ENCODE measurements at regions not wholly inside any gene's neighbourhood (a gene's known extent, or its start where the extent isn't known, plus 50 kb on each side); places are given as distances from the start of the nearest gene placed in this dataset.
A peak's percentile ranks its signal among the peaks of the same experiment; 100 is the strongest.
"Not testable (repeated sequence)": the region's sequence is repeated elsewhere in the genome, so short reads cannot be mapped to it uniquely, and the experiment has no call there.

DNA sequence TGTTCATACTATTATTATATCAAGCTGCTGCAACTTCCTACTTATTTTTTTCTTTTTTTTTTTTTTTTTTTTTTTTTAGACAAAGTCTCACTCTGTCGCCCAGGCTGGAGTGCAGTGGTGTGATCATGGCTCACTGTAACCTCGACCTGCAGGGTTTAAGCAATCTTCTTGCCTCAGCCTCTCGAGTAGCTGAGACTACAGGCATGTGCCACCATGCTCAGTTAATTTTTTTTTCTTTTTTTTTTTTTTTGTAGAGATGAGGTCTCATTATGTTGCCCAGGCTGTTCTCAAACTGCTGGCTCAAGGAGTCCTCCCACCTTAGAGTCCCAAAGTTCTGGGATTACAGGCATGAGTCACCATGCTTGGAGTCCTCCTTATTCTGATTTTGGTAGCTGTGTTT lies 165.2 kb upstream of the TBL1X start:
- in situ Hi-C loops (cut with MboI; ENCODE audit: low pct_unique_long_range_greater_than_20kb, low sequenced_read_pairs); DNase-seq: not testable (repeated sequence)

DNA sequence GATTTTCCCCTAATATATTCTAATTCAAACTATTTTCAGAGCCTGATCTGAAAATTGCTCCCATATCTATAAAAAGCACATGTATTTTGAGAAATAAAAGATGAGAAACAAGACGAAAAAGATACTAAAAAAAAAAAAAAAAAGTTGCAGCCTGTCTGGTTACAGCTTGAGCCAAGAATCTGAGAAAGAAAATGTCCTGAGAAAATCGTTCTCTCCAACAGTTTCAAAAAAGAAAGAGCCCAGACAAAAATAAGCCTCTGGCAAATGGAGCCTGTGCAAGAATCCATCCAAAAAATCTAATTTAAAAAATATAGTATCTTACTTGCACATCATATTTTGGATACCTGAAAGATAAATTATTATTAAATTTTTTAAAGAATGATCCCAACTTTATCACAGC lies 163.0 kb upstream of the TBL1X start:
- no peak for DNase-seq
- in situ Hi-C loops (cut with MboI; ENCODE audit: low pct_unique_long_range_greater_than_20kb, low sequenced_read_pairs): no loop called here

DNA sequence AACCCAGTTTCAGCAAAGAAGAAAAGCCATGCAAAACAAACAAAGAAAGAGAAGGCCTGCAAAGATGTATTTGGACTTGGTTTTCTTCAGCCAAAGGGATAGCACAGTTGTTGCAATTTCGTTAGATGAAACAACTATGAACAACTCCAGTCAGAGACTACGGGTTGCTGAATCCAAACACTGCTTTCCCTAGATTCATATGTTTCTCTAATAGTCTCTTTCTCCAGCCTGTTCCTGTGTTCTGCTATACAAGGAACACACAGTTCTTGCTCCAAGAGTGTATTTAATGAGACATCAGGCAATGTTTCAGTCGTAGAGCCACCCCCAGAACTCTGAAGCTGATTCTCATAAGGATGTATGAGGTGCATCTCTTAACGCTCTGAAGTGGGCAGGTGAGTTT lies 162.5 kb upstream of the TBL1X start:
- DNase-seq: no peak
- in situ Hi-C loops (cut with MboI; ENCODE audit: low pct_unique_long_range_greater_than_20kb, low sequenced_read_pairs): no loop called here

DNA sequence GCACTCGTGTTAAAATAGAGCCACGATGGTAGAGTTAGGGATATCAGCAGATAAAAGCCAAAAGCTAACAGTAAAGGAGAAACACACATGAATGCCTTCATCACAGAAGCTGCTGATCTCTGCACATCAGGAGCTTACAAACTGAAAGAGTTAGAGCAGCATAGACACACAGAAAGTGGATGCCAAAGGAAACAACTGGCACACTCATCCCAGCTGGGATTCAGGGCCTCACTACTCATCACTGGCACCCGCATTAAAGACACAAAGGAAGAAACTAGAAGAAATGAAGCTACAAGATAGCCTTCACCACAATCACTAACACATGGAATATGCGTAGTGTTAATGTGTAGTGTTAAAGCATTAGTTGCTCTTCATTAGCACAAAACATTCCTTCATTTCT lies 156.4 kb upstream of the TBL1X start:
- in situ Hi-C loops (cut with MboI; ENCODE audit: low pct_unique_long_range_greater_than_20kb, low sequenced_read_pairs): no loop called here
- DNase-seq: no peak

DNA sequence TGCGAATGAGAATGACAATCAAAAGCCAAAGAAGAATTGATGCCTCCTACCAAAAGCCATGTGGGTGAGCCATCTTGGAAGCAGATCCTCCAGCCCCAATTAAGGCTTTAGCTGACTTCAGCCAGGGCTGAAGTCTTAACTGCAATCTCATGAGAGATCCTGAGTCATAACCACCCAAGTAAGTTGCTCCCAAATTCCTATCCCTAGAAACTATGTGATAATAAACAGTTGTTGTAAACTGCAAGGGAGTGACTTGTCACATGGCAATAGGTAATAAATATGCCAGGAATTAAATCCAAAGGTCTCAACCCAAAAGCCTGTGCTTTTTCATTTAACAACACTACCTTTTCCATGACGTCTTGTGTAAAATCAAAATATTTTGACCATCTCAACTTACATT lies 154.2 kb upstream of the TBL1X start:
- no peak for DNase-seq
- in situ Hi-C loops (cut with MboI; ENCODE audit: low pct_unique_long_range_greater_than_20kb, low sequenced_read_pairs): no loop called here

DNA sequence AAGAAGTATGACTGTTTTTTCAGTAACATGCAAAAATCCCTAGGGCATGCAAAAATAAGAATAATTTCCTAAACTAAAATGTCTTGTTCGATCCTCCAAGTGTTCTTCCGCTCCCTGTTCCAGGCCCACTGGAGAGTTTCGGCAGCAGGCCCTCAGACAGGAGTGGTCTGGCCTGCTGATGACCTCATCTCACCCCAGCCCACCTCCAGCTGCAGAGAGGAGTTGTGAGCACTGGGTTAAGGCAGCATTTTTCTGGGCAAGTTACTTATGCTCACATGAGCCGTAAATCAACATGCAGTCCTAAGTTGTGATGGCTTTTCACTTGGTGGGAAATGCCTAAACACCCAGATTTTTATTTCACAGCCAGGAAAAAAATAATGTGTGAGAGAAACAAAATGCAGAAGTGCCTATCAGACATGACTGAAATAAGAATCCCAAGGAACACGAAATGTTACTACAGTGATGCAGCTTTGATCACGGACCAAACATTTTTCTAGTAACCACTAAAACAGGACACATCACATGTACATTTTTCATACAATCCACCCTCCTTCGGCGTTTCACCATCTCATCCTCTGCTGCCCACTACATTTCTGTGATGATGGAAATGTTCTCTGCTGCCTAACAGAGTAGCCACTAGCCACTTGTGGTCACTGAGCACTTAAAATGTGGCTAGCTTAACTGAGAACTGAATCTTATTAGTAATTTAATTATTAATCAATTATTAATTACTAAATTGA lies 153.3 kb upstream of the TBL1X start:
- DNase-seq: no peak
- in situ Hi-C loops (cut with MboI; ENCODE audit: low pct_unique_long_range_greater_than_20kb, low sequenced_read_pairs): no loop called here

DNA sequence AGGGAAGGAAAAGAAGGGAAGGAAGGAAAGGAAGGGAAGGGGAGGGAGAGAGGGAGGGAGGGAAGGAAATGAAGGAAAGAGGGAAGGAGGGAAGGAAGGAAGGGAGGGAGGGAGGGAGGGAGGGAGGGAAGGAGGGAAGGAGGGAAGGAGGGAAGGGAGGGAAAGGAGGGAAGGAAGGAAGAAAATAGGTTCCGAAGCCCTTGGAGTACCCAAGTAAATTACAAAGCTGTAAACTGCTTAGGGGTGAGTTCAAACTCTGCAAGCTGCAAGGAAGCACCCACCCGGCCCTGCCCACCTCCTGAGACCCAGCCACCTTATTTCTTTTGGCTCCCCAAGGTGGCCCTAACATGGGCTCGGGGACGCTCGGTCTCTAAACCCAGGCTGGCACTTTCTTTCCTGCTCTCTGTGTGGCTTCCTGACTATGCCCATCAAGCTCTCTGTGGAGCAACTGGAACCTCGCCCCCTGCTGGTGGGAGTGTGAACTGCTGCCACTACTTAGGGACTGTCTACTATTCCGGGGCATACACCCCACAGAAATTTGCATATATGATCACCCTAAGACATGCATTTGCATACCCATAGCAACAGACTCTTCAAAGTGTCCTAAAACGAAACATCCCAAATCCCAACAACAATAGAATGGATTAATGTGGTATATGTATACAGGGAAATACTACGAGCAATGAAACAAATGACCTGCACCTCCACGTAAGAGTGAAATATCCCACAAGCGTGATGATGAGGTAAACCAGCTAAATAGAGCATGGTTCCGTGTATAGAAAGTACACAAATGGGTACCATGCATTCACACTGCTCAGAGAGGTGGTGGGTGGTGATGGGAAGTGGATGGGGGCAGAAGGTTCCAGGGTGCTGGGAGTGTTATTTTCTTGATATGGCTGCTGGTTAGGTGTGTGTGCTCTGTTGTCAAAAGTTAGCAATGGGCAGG lies 151.7 kb upstream of the TBL1X start:
- peak; percentile 63 for DNase-seq
- in situ Hi-C loops (cut with MboI; ENCODE audit: low pct_unique_long_range_greater_than_20kb, low sequenced_read_pairs): no loop called here

DNA sequence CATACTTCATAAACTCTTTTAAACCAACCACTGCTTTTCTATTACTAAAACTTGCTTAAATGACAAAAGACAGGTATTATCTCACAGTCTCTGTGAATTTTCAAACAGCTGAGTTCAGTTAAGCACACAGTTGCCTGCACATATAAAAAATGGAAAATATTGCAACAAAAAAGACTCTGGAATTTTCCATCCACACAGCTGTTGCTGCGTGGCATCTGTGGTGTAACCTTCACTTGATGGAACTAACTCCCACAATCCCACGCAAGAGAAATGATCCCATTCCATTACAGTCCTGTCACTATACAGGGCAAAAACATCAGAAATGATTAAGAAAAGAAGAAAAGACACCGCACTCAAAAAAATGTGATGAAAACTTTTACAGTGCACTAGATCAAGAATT lies 149.8 kb upstream of the TBL1X start:
- in situ Hi-C loops (cut with MboI; ENCODE audit: low pct_unique_long_range_greater_than_20kb, low sequenced_read_pairs): no loop called here
- DNase-seq: no peak

DNA sequence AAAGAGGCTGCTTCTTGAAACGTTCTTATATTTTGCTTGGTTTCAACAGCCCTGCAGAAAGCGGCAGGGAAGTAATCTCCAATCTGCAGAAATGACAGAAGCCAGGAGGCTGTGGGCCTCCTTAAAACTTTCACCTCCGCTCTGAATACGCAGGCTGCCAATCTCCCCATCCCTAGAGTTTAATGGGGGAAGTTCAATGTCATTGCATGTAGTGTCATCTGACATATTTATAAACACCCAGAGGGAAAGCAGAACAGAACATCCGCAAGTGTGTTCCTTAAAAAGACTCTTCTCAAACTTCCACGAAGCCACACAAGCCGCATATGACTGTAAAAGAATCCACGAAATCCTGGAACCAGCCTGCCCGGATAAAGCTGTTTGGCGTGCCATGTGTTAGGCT lies 148.8 kb upstream of the TBL1X start:
- in situ Hi-C loops (cut with MboI; ENCODE audit: low pct_unique_long_range_greater_than_20kb, low sequenced_read_pairs): no loop called here
- DNase-seq: peak; percentile 80

DNA sequence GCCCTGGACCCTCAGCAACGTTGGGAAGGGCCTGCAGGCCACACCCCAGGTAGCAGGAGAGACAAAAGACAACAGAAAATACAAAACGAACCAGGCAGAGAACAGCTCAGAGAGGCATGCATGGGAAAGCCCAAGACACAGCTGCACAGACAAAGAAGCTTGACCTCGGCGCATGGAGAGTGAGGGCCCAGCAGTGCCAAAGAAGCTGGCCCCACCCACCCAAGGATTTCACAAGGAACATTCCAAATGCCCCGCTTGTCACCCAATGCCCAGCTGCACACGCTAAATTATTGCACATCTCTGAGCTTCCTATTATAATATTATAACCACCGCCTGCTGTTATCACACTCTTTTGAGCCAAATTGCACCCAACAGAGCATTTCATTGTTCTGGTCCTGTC lies 147.7 kb upstream of the TBL1X start:
- DNase-seq: no peak
- in situ Hi-C loops (cut with MboI; ENCODE audit: low pct_unique_long_range_greater_than_20kb, low sequenced_read_pairs): no loop called here

DNA sequence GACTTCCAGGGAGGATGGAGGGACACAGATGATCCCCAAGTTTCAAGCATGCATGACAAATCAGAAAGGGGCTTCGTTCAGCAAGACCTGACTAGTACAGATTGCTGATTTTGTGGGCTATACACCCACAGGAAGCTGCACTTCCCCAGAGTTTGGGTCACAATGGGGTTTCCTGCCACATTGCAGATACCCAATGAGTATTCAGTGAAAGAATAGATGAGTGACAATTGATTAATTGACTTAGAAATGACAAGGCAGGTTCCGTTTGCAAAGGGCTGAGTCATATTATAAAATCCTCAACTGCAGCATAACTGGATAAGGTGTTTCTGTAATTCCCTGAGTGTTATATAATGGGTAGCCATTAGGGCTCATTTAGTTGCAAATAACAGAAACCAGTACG lies 146.6 kb upstream of the TBL1X start:
- in situ Hi-C loops (cut with MboI; ENCODE audit: low pct_unique_long_range_greater_than_20kb, low sequenced_read_pairs): no loop called here
- peak; percentile 54 for DNase-seq

DNA sequence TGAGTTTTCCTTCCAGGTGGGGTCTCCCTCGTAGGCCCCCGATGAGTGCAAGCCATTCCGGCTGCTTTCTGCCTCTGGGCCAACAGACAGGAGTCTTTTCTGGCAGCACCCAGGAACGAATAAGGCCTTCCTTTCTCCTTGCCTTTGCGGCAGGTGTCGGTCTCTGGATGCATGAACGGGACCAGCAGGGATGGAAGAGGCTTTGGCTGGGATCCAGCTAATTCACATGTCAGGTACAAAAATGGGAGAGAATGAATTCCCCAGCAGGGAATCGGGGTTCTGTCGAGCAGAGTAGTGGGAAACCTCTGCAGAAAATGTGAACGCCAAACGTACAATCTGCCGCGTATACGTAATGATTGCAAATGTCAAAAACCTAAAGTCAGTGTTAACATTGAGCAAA lies 146.1 kb upstream of the TBL1X start:
- no peak for DNase-seq
- in situ Hi-C loops (cut with MboI; ENCODE audit: low pct_unique_long_range_greater_than_20kb, low sequenced_read_pairs): no loop called here

DNA sequence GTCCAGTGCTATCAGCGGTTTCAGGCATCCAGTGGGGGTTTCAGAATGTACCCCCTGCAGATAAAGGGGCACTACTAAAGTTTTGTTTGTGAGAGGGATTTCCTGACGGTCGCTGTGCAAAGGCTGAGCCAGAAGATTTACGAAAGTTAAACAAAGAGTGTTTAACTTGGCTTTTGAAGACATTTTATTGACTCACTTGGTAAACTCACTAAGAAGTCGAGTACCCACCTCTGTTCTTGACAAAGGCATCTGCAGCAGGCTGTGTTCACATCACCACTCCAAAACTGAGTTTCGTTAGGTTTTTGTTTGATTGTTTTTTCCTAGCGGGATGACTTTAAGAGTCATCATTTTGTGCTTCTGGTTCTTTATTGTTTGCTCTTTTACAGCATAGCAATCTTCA lies 143.9 kb upstream of the TBL1X start:
- no peak for DNase-seq
- in situ Hi-C loops (cut with MboI; ENCODE audit: low pct_unique_long_range_greater_than_20kb, low sequenced_read_pairs): no loop called here

DNA sequence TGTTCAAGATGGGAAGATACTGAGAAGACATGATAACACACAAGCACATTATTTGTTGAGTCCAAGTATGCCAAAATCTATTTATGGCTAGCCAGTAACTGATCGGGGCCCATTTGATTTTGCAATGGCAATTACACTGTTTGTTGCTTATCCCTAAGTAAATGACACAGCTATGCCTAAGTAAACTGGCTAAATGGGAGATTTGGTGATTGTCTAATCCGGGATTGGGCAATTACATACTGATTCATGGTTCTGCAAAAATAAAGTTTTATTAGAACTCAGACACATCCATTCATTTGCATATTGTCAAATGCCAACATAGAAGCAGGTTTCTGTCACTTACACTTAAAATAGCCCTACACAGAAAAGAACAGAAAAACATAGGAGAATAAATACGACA lies 140.2 kb upstream of the TBL1X start:
- no peak for DNase-seq
- in situ Hi-C loops (cut with MboI; ENCODE audit: low pct_unique_long_range_greater_than_20kb, low sequenced_read_pairs): loop anchor here (25.0 kb wide), 1 partner anchor 362 kb away; no protein-coding TSS in a partner anchor

DNA sequence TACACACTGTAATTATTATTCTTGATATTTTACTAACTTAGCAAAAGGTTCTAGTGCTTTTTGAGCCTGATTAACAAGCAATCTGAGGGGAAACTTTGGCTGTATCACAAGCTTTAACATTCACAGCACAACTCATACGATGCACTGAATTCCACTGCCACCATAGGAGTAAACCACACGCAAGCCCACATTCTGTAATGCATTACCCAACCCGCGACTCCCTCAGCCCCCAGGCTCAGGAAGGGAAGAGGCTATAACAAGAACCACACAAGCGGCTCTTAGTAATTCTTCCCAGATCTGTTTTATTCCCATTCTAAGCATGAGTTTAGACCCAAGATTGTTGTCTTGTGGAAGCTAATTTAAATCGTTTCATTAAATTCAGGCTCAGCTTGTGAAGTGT lies 138.5 kb upstream of the TBL1X start:
- no peak for DNase-seq
- in situ Hi-C loops (cut with MboI; ENCODE audit: low pct_unique_long_range_greater_than_20kb, low sequenced_read_pairs): loop anchor here (25.0 kb wide), 1 partner anchor 364 kb away; no protein-coding TSS in a partner anchor

DNA sequence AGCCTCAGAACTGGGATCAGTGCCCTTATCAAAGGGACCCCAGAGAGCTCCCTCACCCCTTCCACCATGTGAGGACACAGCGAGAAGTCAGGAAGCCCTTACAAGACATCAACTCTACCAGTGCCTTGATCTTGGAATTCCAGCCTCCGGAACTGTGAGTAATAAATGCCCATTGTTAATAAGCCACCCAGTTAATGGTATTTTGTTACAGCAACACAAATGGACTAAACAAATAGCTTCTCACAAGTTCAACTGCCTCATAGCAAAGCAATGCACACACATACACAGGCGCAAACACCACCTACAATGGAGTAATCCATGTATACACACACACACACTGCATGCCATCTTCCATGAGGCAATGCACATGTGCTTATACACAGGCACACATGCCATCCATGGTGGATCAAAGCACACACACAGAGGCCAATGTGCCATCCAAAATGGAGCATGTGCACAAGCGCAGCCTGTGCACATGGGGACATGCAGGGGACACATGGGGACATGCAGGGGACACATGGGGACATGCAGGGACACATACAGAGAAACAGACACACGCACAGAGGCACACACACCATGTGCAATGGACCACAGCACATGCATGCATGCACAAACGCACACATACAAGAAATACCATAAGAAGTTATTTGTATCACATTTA lies 137.6 kb upstream of the TBL1X start:
- no peak for DNase-seq
- in situ Hi-C loops (cut with MboI; ENCODE audit: low pct_unique_long_range_greater_than_20kb, low sequenced_read_pairs): loop anchor here (25.0 kb wide), 1 partner anchor 365 kb away; no protein-coding TSS in a partner anchor

DNA sequence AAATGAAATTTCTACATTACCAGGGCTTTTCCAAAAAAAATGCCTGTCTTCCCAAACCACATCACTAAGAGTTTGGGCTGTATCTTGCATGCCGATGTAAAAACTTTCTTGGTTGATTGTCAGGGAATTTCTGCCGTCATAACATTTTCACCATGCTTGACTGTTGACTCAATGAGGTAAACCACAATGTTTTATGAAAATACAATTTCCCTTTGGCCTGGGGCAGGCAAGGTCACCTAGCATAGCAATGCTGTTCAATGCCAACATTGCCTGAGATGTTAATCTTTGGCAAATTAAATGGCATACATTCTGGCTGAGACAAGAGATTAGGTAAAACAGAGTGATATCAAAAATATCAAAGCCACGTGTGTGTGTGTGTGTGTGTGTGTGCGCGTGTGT lies 137.1 kb upstream of the TBL1X start:
- in situ Hi-C loops (cut with MboI; ENCODE audit: low pct_unique_long_range_greater_than_20kb, low sequenced_read_pairs): loop anchor here (25.0 kb wide), 1 partner anchor 365 kb away; no protein-coding TSS in a partner anchor
- no peak for DNase-seq

DNA sequence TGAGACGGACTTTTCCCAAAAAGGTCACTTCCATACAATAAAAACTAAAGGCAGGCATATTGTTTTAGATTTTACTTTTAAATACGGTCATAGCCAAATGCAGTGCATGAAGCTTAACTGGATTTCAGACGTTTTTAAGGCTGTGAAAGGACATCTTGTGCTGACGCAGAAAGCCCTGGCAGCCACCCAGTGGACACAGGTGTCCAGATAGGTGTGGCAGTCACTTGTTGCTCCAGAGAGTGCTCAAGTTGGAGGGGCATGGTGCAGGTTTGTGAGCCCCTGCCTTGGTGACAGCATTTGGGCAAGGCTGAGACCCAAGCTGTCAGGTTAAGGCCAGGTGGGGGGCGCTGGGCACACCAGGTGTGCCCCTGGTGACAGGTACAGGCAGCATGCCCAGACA lies 135.8 kb upstream of the TBL1X start:
- no peak for DNase-seq
- in situ Hi-C loops (cut with MboI; ENCODE audit: low pct_unique_long_range_greater_than_20kb, low sequenced_read_pairs): loop anchor here (25.0 kb wide), 1 partner anchor 367 kb away; no protein-coding TSS in a partner anchor

DNA sequence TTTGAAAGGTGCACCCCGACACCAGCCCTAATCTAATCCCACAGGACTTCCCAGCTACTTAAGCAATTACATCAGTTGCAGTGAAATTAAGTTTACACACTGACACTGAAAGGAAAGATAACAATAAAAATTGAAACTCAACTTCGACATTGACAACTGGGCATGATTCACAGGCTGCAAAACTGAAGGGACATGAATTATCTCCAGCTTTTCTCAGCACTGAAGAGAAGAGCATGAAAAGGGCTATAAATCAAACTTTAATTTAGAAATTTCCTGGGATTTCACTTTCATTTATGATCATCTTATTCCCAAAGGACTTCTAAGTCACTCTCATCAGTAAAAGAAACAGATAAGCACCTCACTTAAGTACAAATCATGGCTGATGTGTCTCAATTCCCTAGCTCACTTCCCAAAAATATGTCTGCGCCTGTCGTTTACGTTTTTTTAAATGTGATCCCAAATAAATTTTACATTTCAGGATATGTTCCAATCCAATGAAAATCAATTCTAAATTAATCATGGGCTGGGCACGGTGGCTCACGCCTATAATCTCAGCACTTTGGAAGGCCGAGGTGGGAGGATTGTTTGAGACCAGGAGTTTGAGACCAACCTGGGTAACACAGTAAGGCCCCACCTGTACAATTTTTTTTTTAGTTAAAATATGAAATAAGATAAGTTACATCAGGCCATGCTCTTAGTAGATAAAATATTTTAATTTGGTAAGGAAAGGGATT lies 134.4 kb upstream of the TBL1X start:
- no peak for DNase-seq
- in situ Hi-C loops (cut with MboI; ENCODE audit: low pct_unique_long_range_greater_than_20kb, low sequenced_read_pairs): loop anchor here (25.0 kb wide), 1 partner anchor 368 kb away; no protein-coding TSS in a partner anchor

Data from KBM-7 (cell line).